ENCODE measurements at regions not wholly inside any gene's neighbourhood (a gene's known extent, or its start where the extent isn't known, plus 50 kb on each side); places are given as distances from the start of the nearest gene placed in this dataset.

DNA sequence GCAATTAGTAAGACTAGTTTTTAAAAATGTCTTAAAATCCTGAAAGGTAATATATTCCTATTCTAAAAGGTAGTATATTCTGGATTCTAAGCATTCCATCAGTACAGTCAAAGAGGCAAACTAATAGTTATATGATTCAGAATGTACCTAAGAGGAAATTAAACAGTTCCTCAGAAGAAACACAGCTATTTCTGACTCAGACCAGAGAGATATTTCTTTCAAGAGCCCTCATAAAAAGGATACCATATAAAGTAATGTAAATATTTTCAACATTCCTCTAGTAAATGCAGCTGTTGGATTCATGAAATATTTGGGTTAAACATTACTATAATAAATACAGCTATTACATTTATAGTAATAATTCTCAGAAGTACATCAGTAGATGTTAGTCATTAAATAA, 358.3 kb downstream of the MAGEB5 start:
- no peak for DNase-seq
- no peak for ATAC-seq (ENCODE audit: insufficient read depth, low FRiP score)
- TF ChIP-seq, protein P1, sequence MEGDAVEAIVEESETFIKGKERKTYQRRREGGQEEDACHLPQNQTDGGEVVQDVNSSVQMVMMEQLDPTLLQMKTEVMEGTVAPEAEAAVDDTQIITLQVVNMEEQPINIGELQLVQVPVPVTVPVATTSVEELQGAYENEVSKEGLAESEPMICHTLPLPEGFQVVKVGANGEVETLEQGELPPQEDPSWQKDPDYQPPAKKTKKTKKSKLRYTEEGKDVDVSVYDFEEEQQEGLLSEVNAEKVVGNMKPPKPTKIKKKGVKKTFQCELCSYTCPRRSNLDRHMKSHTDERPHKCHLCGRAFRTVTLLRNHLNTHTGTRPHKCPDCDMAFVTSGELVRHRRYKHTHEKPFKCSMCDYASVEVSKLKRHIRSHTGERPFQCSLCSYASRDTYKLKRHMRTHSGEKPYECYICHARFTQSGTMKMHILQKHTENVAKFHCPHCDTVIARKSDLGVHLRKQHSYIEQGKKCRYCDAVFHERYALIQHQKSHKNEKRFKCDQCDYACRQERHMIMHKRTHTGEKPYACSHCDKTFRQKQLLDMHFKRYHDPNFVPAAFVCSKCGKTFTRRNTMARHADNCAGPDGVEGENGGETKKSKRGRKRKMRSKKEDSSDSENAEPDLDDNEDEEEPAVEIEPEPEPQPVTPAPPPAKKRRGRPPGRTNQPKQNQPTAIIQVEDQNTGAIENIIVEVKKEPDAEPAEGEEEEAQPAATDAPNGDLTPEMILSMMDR (IDR thresholded peaks at IDR 0.05; ENCODE audit: control extremely low read depth, extremely low read depth): no peak

DNA sequence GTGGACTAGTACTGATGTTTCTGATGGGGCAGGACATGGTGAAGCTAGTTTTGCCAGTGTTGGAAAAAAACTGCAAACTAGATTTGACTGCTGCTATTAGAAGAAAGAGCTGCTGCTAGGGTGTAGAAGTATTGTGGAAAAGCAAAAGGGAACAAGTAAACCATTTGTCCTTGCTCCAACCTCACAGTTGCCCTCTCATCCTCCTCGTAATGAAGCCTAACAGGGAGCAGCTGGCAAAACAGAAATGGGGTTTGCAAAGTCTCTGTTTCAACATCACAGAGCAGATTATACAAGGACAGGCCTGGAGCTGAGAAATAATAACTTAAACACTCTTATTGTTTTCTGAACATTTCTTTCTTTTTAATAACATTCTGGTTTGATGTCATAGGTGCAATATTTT, 346.2 kb downstream of the MAGEB5 start:
- TF ChIP-seq, protein P1 (IDR thresholded peaks at IDR 0.05; ENCODE audit: control extremely low read depth, extremely low read depth): no peak
- WGBS, 2 donors: 48 to 54% methylated on average over 1 of the region's 1 CpG

More for the DNA sequence above, 358.3 kb downstream of the MAGEB5 start:
- Histone ChIP-seq H3K9me3 (ENCODE audit: control insufficient read depth in 4 of 4, insufficient read depth in 3 of 4, low read length in 3 of 4) (no peaks in the 10 kb centered on the region), H3K27me3 (ENCODE audit: control insufficient read depth in 3 of 3, insufficient read depth in 3 of 3, low read length in 2 of 3) (peaks cover 0 to 3% (median 2%) of the 10 kb centered on the region in 3 donors), H3K9ac (ENCODE audit: insufficient read depth in 1 of 2, low read length in 2 of 2) (no peak overlapping the region), H3K27ac (ENCODE audit: low read depth in 1 of 2, low read length in 1 of 2) (no peak overlapping the region), H3K36me3 (ENCODE audit: control insufficient read depth in 4 of 4, insufficient read depth in 4 of 4, low read length in 4 of 4) (no peaks in the 10 kb centered on the region), H3K4me3 (no peak overlapping the region), H3K4me1 (ENCODE audit: control insufficient read depth in 5 of 5, insufficient read depth in 5 of 5, low read length in 5 of 5) (no peaks in the 10 kb centered on the region)

DNA sequence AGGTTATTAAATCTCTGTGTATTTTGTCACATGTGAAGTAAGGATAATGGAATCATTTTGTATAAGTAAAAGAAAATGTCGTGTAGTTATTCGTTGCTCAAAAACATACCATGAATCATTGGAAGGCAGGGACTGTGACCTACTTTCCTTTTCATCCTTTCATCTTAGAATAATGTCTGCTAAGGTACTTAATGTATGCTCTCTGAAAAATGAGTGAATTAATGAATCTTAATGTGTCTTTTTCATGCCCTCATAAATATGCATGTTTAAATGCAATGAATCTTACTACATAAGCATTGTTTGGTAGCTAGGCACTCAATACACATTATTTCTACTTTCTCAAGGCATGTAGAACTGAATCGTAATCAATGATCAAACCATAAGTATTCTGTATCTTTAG, 343.9 kb downstream of the MAGEB5 start:
- H3K9me3 ChIP-seq (ENCODE audit: control insufficient read depth in 4 of 4, insufficient read depth in 3 of 4, low read length in 3 of 4): peaks cover 0 to 6% (median 0%) of the 10 kb centered on the region in 4 donors
- no peaks in the 10 kb centered on the region for H3K36me3 ChIP-seq (ENCODE audit: control insufficient read depth in 4 of 4, insufficient read depth in 4 of 4, low read length in 4 of 4)
- H3K27me3 ChIP-seq (ENCODE audit: control insufficient read depth in 3 of 3, insufficient read depth in 3 of 3, low read length in 2 of 3): peaks cover 0 to 4% (median 0%) of the 10 kb centered on the region in 3 donors
- no peak overlapping the region for H3K9ac ChIP-seq (ENCODE audit: insufficient read depth in 1 of 2, low read length in 2 of 2)
- no peak overlapping the region for H3K4me3 ChIP-seq
- TF ChIP-seq, protein P1 (IDR thresholded peaks at IDR 0.05; ENCODE audit: control extremely low read depth, extremely low read depth): no peak
- DNase-seq (no peak), ATAC-seq (ENCODE audit: insufficient read depth, low FRiP score) (no peak)
- no peaks in the 10 kb centered on the region for H3K4me1 ChIP-seq (ENCODE audit: control insufficient read depth in 5 of 5, insufficient read depth in 5 of 5, low read length in 5 of 5)
- H3K27ac ChIP-seq (ENCODE audit: low read depth in 1 of 2, low read length in 1 of 2): no peak overlapping the region
- 74 to 93% methylated on average over 3 of the region's 3 CpGs for WGBS, 2 donors

More for the DNA sequence above, 346.2 kb downstream of the MAGEB5 start:
- Histone ChIP-seq H3K9ac (ENCODE audit: insufficient read depth in 1 of 2, low read length in 2 of 2) (no peak overlapping the region), H3K4me1 (ENCODE audit: control insufficient read depth in 5 of 5, insufficient read depth in 5 of 5, low read length in 5 of 5) (no peaks in the 10 kb centered on the region), H3K27ac (ENCODE audit: low read depth in 1 of 2, low read length in 1 of 2) (no peak overlapping the region), H3K9me3 (ENCODE audit: control insufficient read depth in 4 of 4, insufficient read depth in 3 of 4, low read length in 3 of 4) (peaks cover 0 to 6% (median 0%) of the 10 kb centered on the region in 4 donors), H3K4me3 (no peak overlapping the region), H3K36me3 (ENCODE audit: control insufficient read depth in 4 of 4, insufficient read depth in 4 of 4, low read length in 4 of 4) (no peaks in the 10 kb centered on the region), H3K27me3 (ENCODE audit: control insufficient read depth in 3 of 3, insufficient read depth in 3 of 3, low read length in 2 of 3) (peaks cover 0 to 4% (median 0%) of the 10 kb centered on the region in 3 donors)
- no peak for DNase-seq
- ATAC-seq (ENCODE audit: insufficient read depth, low FRiP score): no peak
